ENCODE measurements at regions not wholly inside any gene's neighbourhood (a gene's known extent, or its start where the extent isn't known, plus 50 kb on each side); places are given as distances from the start of the nearest gene placed in this dataset.
A peak's percentile ranks its signal among the peaks of the same experiment; 100 is the strongest.

DNA sequence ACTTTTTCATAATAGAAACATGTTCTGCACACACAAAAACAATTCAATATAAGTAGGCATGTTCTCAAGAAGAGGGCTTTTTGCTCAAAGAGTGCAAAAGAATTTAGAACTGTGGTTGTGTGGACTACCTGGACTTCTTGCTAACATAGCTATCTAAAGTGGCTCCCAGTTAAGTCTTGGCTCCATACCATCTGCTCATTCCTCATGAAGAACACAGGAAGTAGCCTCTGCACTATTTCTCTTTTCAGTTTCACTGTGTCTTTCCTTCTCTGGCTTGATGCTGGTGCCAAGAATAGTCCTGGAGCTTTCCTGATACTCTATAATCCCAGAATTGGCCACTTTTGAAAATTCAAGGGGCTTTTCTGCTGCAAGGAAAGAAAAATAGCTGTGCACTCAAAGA, 127.4 kb downstream of the CCER1 start:
- Histone ChIP-seq H3K36me3 (no peaks in the 10 kb centered on the region), H3K27ac (no peak overlapping the region), H3K27me3 (no peaks in the 10 kb centered on the region), H3K4me1 (peaks cover 0 to 24% (median 6%) of the 10 kb centered on the region in 9 donors), H3K9me3 (no peaks in the 10 kb centered on the region), H3K4me3 (no peak overlapping the region)
- no peak for DNase-seq
- ATAC-seq: peak in 2 of 8 donors; percentile 31 to 52
- intact Hi-C loops (cut with DNase I): no loop called here
- TF ChIP-seq, protein P1, sequence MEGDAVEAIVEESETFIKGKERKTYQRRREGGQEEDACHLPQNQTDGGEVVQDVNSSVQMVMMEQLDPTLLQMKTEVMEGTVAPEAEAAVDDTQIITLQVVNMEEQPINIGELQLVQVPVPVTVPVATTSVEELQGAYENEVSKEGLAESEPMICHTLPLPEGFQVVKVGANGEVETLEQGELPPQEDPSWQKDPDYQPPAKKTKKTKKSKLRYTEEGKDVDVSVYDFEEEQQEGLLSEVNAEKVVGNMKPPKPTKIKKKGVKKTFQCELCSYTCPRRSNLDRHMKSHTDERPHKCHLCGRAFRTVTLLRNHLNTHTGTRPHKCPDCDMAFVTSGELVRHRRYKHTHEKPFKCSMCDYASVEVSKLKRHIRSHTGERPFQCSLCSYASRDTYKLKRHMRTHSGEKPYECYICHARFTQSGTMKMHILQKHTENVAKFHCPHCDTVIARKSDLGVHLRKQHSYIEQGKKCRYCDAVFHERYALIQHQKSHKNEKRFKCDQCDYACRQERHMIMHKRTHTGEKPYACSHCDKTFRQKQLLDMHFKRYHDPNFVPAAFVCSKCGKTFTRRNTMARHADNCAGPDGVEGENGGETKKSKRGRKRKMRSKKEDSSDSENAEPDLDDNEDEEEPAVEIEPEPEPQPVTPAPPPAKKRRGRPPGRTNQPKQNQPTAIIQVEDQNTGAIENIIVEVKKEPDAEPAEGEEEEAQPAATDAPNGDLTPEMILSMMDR (IDR thresholded peaks at IDR 0.05): no peak

DNA sequence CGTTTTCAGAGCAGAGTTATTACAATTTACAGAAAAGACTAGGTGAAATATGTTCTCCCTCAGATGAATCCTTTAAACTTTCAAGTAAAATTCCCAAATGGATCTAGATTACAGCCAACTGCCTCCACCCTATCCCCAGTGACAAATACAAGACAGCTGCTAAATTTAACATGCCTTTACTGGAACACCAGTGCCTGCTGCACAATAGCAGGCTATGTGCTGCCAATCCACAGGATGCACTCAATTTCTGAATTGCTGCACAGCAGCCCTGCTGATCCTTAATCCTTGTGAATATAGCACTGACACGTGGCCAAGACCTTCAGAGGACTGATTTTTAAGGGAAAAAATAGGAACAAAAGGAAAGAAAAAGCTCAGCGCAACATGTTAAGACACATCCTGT, 128.9 kb downstream of the CCER1 start:
- TF ChIP-seq, protein P1 (IDR thresholded peaks at IDR 0.05): no peak
- Histone ChIP-seq H3K4me3 (no peak overlapping the region), H3K27me3 (no peaks in the 10 kb centered on the region), H3K36me3 (no peaks in the 10 kb centered on the region), H3K9me3 (no peaks in the 10 kb centered on the region), H3K4me1 (peaks cover 0 to 24% (median 6%) of the 10 kb centered on the region in 9 donors), H3K27ac (no peak overlapping the region)
- no peak for DNase-seq
- WGBS, 2 donors: 65 to 69% methylated on average over 3 of the region's 3 CpGs
- intact Hi-C loops (cut with DNase I): no loop called here
- ATAC-seq: peak in 5 of 8 donors; percentile 57 to 89 (median 63)

DNA sequence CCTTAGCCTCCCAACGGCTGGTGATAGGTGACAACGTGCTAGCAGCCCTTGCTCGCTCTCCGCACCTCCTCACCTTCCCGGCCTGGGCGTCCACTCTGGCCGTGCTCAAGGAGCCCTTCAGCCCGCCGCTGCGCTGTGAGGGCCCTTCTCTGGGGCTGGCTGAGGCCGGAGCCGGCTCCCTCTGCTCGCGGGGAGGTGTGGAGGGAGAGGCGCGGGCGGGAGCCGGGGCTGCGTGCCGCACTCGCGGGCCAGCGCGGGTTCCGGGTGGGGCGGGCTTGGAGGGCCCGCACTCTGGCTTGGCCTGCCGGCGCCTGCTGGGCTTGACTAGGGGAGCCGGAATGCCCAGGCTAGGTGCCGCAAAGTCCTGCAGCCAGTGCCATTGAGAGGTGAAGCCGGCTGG, 131.1 kb downstream of the CCER1 start:
- no peaks in the 10 kb centered on the region for H3K27me3 ChIP-seq
- 96% methylated on average over 32 of the region's 32 CpGs for WGBS, 2 donors
- intact Hi-C loops (cut with DNase I): no loop called here
- H3K4me3 ChIP-seq: no peak overlapping the region
- H3K36me3 ChIP-seq: no peaks in the 10 kb centered on the region
- no peak for DNase-seq
- TF ChIP-seq, protein P1 (IDR thresholded peaks at IDR 0.05): no peak
- no peak for ATAC-seq
- H3K4me1 ChIP-seq: peaks cover 0 to 24% (median 6%) of the 10 kb centered on the region in 9 donors
- H3K27ac ChIP-seq: no peak overlapping the region
- H3K9me3 ChIP-seq: no peaks in the 10 kb centered on the region

DNA sequence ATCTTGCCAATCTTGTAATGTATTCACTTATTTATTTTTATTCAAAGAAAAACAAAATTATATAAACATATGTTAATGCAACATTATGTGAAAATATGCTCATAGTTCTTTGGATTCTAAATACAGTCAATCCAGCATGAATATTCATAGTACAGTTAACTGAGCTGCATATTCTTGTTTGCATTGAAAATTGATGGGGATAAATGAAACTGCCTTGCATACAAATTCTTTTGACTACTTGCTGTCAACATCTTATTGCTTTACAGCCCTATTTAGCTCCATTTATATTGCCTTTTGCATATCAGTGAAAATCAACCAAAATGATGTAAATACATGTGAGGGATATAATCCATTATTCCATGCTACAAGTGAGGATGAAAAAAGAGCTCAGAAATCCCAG, 135.3 kb downstream of the CCER1 start:
- no peaks in the 10 kb centered on the region for H3K36me3 ChIP-seq
- ATAC-seq (no peak), DNase-seq (no peak)
- intact Hi-C loops (cut with DNase I): no loop called here
- H3K4me3 ChIP-seq: no peak overlapping the region
- H3K4me1 ChIP-seq: no peaks in the 10 kb centered on the region
- no peaks in the 10 kb centered on the region for H3K9me3 ChIP-seq
- TF ChIP-seq, protein P1 (IDR thresholded peaks at IDR 0.05): no peak
- no peaks in the 10 kb centered on the region for H3K27me3 ChIP-seq
- H3K27ac ChIP-seq: no peak overlapping the region

Data from heart right ventricle (tissue), 16 donors.